Mesothelial cell of epicardium (in vitro differentiated cells): ENCODE measurements at regions not wholly inside any gene's neighbourhood (a gene's known extent, or its start where the extent isn't known, plus 50 kb on each side); places are given as distances from the start of the nearest gene placed in this dataset.

Source experiments
- DNase-seq, 2 experiments: peaks; one replicate each; pipeline ENCODE4 v3.0.0; 2021; ENCODE audit warnings: low spot score in 2 of 2; ENCODE audit not compliant: unreplicated experiment in 2 of 2
- H3K27ac Mint-ChIP-seq: 2 replicates; pipeline ENCODE4 v1.8.0; 2021; ENCODE audit warnings: mixed read lengths
- H3K27me3 Mint-ChIP-seq: 2 replicates; pipeline ENCODE4 v1.8.0; 2021; ENCODE audit warnings: low read depth, mixed read lengths
- H3K36me3 Mint-ChIP-seq: 2 replicates; pipeline ENCODE4 v1.8.0; 2021; ENCODE audit warnings: mixed read lengths
- H3K4me1 Mint-ChIP-seq: 2 replicates; pipeline ENCODE4 v1.8.0; 2021; ENCODE audit warnings: mixed read lengths
- H3K4me3 Mint-ChIP-seq: 2 replicates; pipeline ENCODE4 v1.8.0; 2021; ENCODE audit warnings: mild to moderate bottlenecking, moderate library complexity, mixed read lengths
- H3K9me3 Mint-ChIP-seq: 2 replicates; pipeline ENCODE4 v1.8.0; 2021; ENCODE audit warnings: mixed read lengths
- CTCF ChIP-seq: fragments of 200-600 bp; sonication (generic); IDR thresholded peaks from one replicate; pipeline ENCODE4 v1.5.0; 2021; ENCODE audit warnings: antibody characterized with exemption; ENCODE audit not compliant: unreplicated experiment

DNA sequence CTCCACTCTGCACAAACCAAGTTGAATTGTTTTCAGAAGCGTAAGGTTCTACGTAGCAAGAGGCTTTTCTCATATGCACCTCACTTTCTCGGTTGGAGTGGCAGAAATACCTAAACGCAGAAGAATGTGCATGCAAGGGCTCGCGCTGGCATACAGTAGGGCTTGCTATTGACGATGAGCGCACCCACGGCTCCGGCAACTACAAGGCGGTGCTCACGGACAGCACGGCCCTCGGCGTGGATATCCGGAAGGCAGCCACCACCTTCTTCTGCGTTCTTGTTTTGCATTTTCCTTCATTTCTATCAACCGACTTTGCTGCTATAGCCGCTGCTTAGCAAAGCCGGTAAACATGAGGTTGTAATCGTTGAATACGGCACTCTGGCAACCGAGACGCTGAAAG, 51.1 kb upstream of the UBE3C start:
- H3K27me3 Mint-ChIP-seq = peaks cover 17% of the 10 kb centered on the region
- H3K4me3 Mint-ChIP-seq = no peak overlapping the region
- peaks cover 22% of the 10 kb centered on the region for H3K9me3 Mint-ChIP-seq
- TF ChIP-seq CTCF = no peak
- peaks cover 3% of the 10 kb centered on the region for H3K36me3 Mint-ChIP-seq
- DNase-seq = peak in 1 of 2 experiments; percentile 32
- no peaks in the 10 kb centered on the region for H3K4me1 Mint-ChIP-seq
- no peak overlapping the region for H3K27ac Mint-ChIP-seq

- Mint-ChIP-seq H3K9me3 (peaks cover 17% of the 10 kb centered on the region), H3K4me1 (no peaks in the 10 kb centered on the region), H3K4me3 (no peak overlapping the region), H3K27me3 (peaks cover 15% of the 10 kb centered on the region), H3K36me3 (peaks cover 3% of the 10 kb centered on the region), H3K27ac (no peak overlapping the region)
- no peak for TF ChIP-seq CTCF
- DNase-seq = no peak
These were observed 50.6 kb upstream of the UBE3C start for GRCh38 chr7:157088136-157088535.
